Stomach smooth muscle (tissue), 2 donors: ENCODE measurements at regions not wholly inside any gene's neighbourhood (a gene's known extent, or its start where the extent isn't known, plus 50 kb on each side); places are given as distances from the start of the nearest gene placed in this dataset.

Experiments used
- H3K27ac ChIP-seq: one replicate; pipeline ENCODE4 v1.7.0; 2013; ENCODE audit warnings: mild to moderate bottlenecking, low read length, inconsistent platforms
- H3K27me3 ChIP-seq, 2 donors: one replicate each; pipeline ENCODE4 v1.7.0; 2013; ENCODE audit warnings: low read length in 2 of 2; ENCODE audit not compliant: insufficient read depth in 2 of 2, control insufficient read depth in 1 of 2
- H3K36me3 ChIP-seq, 2 donors: one replicate each; pipeline ENCODE4 v1.7.0; 2013; ENCODE audit warnings: low read length in 2 of 2; ENCODE audit not compliant: control insufficient read depth in 2 of 2, insufficient read depth in 2 of 2
- H3K4me1 ChIP-seq: one replicate; pipeline ENCODE4 v1.7.0; 2013; ENCODE audit warnings: low read length; ENCODE audit not compliant: control insufficient read depth, insufficient read depth
- H3K4me3 ChIP-seq, 2 donors: one replicate each; pipeline ENCODE4 v1.7.0; 2013; ENCODE audit warnings: low read length in 2 of 2
- H3K9ac ChIP-seq, 2 donors: one replicate each; pipeline ENCODE4 v1.7.0; 2013; ENCODE audit warnings: low read length in 2 of 2, mild to moderate bottlenecking in 1 of 2
- H3K9me3 ChIP-seq, 2 donors: one replicate each; pipeline ENCODE4 v1.7.0; 2013; ENCODE audit warnings: low read length in 2 of 2; ENCODE audit not compliant: control insufficient read depth in 2 of 2
- donor health status: healthy.
- donor health status: Pancreatic carcinoma.

DNA sequence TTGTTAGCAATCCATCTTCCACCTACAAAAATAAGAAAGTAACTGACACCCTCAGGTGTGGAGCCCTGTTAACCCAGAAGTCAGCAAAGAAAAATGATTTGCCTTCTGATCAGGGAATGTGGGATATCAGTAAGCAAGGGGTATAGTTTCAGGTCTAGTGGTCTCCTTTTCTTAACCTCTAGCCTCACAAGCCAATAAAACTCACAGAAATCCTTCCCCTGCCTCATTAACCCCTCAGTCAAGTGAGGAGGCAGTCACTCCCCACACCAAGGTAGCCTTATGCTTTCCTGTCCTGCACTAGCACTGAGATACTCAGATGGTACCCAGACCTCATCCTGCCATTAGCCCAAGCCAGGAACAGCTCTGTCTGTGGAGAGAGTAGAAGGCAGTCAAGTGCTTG lies 103.4 kb upstream of the VASH1 start:
- Histone ChIP-seq H3K4me1 (no peaks in the 10 kb centered on the region), H3K9me3 (peaks cover 12% of the 10 kb centered on the region in 2 donors), H3K27ac (no peak overlapping the region), H3K27me3 (peaks cover 3 to 6% of the 10 kb centered on the region in 2 donors), H3K4me3 (no peak overlapping the region), H3K9ac (no peak overlapping the region), H3K36me3 (no peaks in the 10 kb centered on the region)

DNA sequence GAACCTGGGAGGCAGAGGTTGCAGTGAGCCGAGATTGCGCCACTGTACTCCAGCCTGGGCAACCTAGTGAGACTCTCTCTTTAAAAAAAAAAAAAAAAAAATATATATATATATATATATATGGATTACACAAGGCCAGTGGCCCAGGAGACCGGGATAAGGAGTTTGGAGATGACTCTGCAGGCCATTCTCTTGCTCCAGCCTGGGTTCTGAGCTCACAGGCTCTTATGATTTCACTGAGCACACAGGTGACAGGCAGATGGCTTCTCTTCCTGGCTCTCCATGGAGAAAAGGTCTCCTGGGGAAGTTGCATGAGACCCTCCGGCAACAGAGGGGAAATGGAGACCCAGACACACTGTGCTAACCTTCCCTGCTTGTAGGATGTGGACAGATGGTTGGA lies 98.7 kb upstream of the VASH1 start:
- Histone ChIP-seq H3K36me3 (no peaks in the 10 kb centered on the region), H3K27me3 (peaks cover 0 to 6% of the 10 kb centered on the region in 2 donors), H3K4me1 (no peaks in the 10 kb centered on the region), H3K27ac (no peak overlapping the region), H3K9ac (no peak overlapping the region), H3K4me3 (no peak overlapping the region), H3K9me3 (peaks cover 11 to 15% of the 10 kb centered on the region in 2 donors)

DNA sequence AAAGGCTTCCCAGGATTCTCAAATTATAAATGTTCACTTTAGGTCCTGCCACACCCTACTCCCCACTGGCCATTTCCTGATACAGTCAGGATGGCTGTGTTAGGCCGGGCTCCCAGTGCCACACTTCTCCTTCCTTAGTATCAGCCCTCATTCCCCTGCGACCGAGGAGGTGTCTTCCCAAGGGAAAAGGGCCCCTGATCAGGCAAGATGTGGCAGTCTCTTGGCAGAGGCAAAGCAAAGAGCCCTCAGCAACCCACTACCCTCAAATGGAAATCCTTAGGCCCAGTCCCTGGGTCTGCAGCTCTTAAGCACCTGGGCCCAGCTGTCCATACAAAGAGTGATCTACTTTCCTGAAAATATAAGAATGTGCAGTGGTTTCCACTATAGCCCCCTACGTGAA lies 96.5 kb upstream of the VASH1 start:
- H3K9ac ChIP-seq, result no peak overlapping the region

DNA sequence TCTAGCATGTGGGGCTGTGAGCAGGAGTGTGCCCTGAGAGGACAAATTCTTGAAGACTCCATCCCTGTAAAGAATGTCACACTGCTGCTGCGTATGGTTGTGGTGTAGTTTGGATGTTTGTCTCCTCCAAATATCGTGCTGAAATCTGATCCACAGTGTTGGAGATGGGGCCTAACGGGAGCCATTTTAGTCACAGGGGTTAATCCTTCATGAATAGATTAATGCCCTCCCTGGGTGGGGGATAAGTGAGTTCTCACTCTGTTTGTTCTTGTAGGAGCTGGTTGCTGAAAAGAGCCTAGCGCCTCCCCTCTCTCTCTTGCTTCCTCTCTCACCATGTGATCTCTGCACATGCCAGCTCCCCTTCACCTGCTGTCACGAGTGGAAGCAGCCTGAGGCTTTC lies 94.5 kb upstream of the VASH1 start:
- no peaks in the 10 kb centered on the region for H3K4me1 ChIP-seq
- H3K27me3 ChIP-seq, result peaks cover 0 to 2% of the 10 kb centered on the region in 2 donors
- no peaks in the 10 kb centered on the region for H3K36me3 ChIP-seq
- no peak overlapping the region for H3K27ac ChIP-seq
- peaks cover 0 to 3% of the 10 kb centered on the region in 2 donors for H3K9me3 ChIP-seq
- H3K4me3 ChIP-seq, result no peak overlapping the region
- H3K9ac ChIP-seq, result no peak overlapping the region

More for the DNA sequence above, 96.5 kb upstream of the VASH1 start:
- Histone ChIP-seq H3K27me3 (peaks cover 0 to 6% of the 10 kb centered on the region in 2 donors), H3K9me3 (peaks cover 0 to 3% of the 10 kb centered on the region in 2 donors), H3K4me1 (no peaks in the 10 kb centered on the region), H3K36me3 (no peaks in the 10 kb centered on the region), H3K4me3 (no peak overlapping the region), H3K27ac (no peak overlapping the region)

DNA sequence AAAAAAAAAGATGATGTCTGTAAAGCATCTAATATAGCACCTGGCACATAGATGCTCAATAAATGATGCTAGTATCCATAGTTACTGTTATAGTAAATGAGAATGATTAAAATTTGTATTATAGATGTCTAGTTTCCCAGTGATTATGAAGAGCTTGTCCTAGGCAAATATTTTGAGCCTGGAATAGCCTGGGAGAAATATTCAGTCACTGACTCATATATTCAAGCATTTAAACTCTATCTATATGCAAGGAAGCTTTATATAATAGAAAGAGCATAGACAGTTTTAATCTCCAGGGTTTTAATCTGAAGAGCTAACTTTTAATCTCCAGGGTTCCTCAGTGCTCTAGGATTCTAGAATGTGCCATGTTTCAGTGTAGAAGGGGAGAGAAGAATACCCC lies 91.5 kb upstream of the VASH1 start:
- Histone ChIP-seq H3K27me3 (peaks cover 0 to 4% of the 10 kb centered on the region in 2 donors), H3K4me1 (no peaks in the 10 kb centered on the region), H3K9ac (no peak overlapping the region), H3K9me3 (peaks cover 0 to 3% of the 10 kb centered on the region in 2 donors), H3K27ac (no peak overlapping the region), H3K4me3 (no peak overlapping the region), H3K36me3 (no peaks in the 10 kb centered on the region)

DNA sequence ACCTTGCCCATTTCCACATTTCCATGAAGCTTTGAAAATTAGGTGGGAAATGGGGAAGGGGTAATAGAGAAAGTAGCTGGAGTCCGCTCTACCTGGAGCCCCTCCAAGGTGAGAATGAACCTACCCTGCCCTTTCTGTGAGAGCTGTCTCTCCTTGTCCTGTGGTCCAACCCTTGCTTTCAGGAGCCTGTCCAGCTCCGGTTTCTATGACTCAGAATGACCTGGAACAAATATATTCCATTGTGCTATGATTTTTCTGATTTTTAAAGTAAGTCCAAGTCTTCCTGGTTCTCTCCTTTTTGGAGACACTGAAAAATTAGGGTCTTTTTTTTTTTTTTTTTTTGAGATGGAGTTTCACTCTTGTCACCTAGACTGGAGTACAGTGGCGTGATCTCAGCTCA lies 89.1 kb upstream of the VASH1 start:
- Histone ChIP-seq H3K4me1 (no peaks in the 10 kb centered on the region), H3K27ac (no peak overlapping the region), H3K36me3 (no peaks in the 10 kb centered on the region), H3K27me3 (peaks cover 0 to 4% of the 10 kb centered on the region in 2 donors), H3K9me3 (peaks cover 0 to 3% of the 10 kb centered on the region in 2 donors), H3K4me3 (no peak overlapping the region), H3K9ac (no peak overlapping the region)

DNA sequence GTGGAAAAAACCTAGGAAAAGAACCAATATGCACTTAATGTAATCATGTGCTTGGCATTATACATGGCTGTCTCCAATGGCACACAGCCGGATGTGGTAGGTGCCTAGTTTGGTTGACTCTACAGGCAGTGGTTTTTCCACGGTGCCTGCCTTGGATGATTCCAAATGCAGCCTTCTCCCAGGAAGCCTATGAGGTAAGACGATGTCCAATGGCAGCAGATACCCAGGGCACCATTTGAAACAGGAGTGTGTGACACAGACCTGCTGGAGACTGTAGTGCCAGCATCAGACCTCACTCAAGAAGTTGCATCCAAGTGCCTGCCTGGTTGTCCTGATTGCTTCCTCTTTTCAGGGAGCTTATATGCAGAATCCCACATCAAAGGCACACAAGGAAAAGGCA lies 88.0 kb upstream of the VASH1 start:
- H3K4me3 ChIP-seq, result no peak overlapping the region
- H3K9me3 ChIP-seq, result no peaks in the 10 kb centered on the region
- H3K36me3 ChIP-seq, result no peaks in the 10 kb centered on the region
- no peaks in the 10 kb centered on the region for H3K4me1 ChIP-seq
- no peak overlapping the region for H3K27ac ChIP-seq
- peaks cover 0 to 4% of the 10 kb centered on the region in 2 donors for H3K27me3 ChIP-seq
- H3K9ac ChIP-seq, result no peak overlapping the region

DNA sequence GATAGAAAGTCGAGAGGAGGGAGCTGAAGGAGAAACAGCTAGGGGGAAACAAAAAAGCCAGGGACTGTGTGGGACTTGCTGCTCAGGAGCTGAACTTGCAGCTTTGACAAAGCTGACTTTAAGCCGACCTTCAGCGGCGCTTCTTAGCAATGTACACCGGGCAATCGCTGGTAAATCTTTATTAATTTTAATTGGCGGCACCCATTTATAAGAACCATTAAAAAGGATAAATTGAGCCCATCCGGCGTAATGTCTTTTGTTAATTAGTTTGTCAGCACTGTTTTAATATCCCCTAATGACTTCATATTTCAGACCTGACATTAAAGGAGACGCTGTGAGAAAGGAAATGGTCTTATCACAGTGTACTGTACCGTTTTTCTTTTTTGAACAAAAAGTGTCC lies 86.2 kb upstream of the VASH1 start:
- Histone ChIP-seq H3K27ac (no peak overlapping the region), H3K4me1 (no peaks in the 10 kb centered on the region), H3K36me3 (no peaks in the 10 kb centered on the region), H3K9me3 (no peaks in the 10 kb centered on the region), H3K9ac (no peak overlapping the region), H3K27me3 (peaks cover 0 to 4% of the 10 kb centered on the region in 2 donors), H3K4me3 (no peak overlapping the region)

DNA sequence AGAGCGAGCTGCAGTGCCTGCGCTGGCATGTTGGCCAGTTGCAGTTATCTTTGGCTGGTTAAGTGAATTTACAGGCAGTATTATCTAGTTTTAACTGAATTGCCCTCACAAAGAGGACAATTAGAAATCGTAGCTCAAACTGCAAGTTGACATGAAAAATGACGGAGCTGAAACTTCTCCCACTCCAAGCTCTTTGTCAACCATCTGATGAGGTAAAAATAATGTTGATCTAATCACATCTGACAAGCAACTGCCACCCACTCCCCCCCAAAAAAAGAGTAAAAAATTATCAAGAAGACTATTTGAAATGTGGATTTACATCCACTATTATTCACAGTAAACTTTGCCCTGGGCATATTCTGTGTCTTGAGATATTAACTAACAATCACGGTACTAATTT lies 84.7 kb upstream of the VASH1 start:
- no peaks in the 10 kb centered on the region for H3K4me1 ChIP-seq
- no peaks in the 10 kb centered on the region for H3K36me3 ChIP-seq
- H3K27me3 ChIP-seq, result peaks cover 0 to 4% of the 10 kb centered on the region in 2 donors
- no peaks in the 10 kb centered on the region for H3K9me3 ChIP-seq
- H3K9ac ChIP-seq, result no peak overlapping the region
- H3K4me3 ChIP-seq, result no peak overlapping the region
- no peak overlapping the region for H3K27ac ChIP-seq

DNA sequence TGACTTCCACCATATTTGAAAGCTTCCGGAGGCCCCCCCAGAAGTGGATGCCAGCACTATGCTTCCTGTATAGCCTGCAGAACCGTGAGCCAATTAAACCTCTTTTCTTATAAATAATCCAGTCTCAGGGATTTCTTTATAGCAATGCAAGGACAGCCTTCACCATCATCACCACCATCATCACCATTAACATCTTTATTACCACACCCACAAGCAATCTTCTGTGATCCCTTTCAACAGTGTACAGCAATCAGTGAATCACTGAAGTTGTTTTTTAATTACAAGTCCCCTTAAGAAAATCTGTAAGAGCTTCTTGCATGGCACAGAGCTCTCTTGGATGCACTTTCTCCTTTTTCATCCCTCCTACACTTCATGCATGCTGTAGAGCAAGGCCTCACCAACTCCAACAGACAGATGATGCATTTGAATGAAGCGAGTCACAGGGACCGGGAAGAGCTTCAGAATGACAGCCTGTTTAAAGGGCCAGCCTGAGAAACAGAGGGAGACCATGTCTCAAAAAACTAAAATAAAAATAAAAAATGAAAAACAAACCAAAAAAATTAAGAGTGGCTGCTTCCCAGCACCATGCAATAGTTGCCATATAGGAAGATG lies 83.6 kb upstream of the VASH1 start:
- peaks cover 0 to 4% of the 10 kb centered on the region in 2 donors for H3K27me3 ChIP-seq
- H3K9ac ChIP-seq, result no peak overlapping the region
- peaks cover 0 to under 1% of the 10 kb centered on the region in 2 donors for H3K9me3 ChIP-seq
- no peaks in the 10 kb centered on the region for H3K36me3 ChIP-seq
- H3K27ac ChIP-seq, result no peak overlapping the region
- H3K4me3 ChIP-seq, result no peak overlapping the region
- H3K4me1 ChIP-seq, result no peaks in the 10 kb centered on the region

DNA sequence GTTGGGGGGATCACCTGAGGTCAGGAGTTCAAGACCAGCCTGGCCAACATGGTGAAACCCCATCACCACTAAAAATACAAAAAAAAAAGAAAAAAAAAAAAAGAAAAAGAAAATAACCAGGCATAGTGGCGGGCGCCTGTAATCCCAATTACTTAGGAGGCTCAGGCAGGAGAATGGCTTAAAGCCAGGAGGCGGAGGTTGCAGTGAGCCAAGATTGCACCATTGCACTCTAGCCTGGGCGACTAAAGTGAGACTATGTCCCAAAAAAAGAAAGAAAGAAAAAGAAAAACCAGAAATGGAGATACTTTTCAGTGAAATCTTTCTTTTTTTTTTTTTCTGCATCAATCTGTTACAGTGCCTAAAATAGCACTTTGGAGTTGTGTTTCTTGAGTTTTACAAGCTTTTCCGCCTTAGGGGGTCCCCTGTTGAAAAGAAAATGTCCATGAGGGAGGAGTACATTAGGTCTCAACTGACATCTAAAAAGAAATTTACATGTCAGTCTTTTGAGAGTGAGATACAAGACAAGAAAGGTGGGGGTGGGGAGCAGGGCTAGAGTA lies 82.9 kb upstream of the VASH1 start:
- H3K36me3 ChIP-seq, result no peaks in the 10 kb centered on the region
- H3K27me3 ChIP-seq, result peaks cover 0 to 4% of the 10 kb centered on the region in 2 donors
- H3K4me1 ChIP-seq, result no peaks in the 10 kb centered on the region

More for the DNA sequence above, 82.9 kb upstream of the VASH1 start:
- H3K9me3 ChIP-seq, result peaks cover 2% of the 10 kb centered on the region in 2 donors
- no peak overlapping the region for H3K4me3 ChIP-seq
- no peak overlapping the region for H3K9ac ChIP-seq
- H3K27ac ChIP-seq, result no peak overlapping the region
